Body of pancreas (tissue), 4 donors: ENCODE measurements at regions not wholly inside any gene's neighbourhood (a gene's known extent, or its start where the extent isn't known, plus 50 kb on each side); places are given as distances from the start of the nearest gene placed in this dataset.
"Not testable (repeated sequence)": the region's sequence is repeated elsewhere in the genome, so short reads cannot be mapped to it uniquely, and the experiment has no call there.

Experiments used
- ATAC-seq: fragments of 150-250 bp; one replicate; pipeline ENCODE4 v1.9.1; 2016
- DNase-seq, 4 donors: peaks; one replicate each; pipeline ENCODE4 v3.0.0-alpha.2; 2019
- H3K27ac ChIP-seq, 4 donors: fragments of 200-600 bp; sonication (generic); 1 replicate in 3 of 4; 2 replicates in 1 of 4; pipeline versions ENCODE4 v1.5.1 to v1.6.1; 2016 to 2019; ENCODE audit warnings: mild to moderate bottlenecking in 1 of 4, mixed read lengths in 1 of 4, moderate library complexity in 1 of 4
- H3K27me3 ChIP-seq, 2 donors: fragments of 200-600 bp; sonication (generic); one replicate each; pipeline ENCODE4 v1.6.0; 2016; ENCODE audit warnings: mild to moderate bottlenecking in 1 of 2
- H3K36me3 ChIP-seq, 2 donors: fragments of 200-600 bp; sonication (generic); replicated peaks in 1 of 2; 2 replicates each; pipeline ENCODE4 v1.5.1; 2016; ENCODE audit warnings: low read depth in 2 of 2; ENCODE audit not compliant: insufficient read depth in 1 of 2
- H3K4me1 ChIP-seq: fragments of 200-600 bp; sonication (generic); one replicate; pipeline ENCODE4 v1.6.0; 2016
- H3K4me3 ChIP-seq, 2 donors: fragments of 200-600 bp; sonication (generic); 1 replicate in 1 of 2; 2 replicates in 1 of 2; pipeline ENCODE4 v1.5.1; 2016 to 2019
- H3K9me3 ChIP-seq, 3 donors: fragments of 200-600 bp; sonication (generic); 1 replicate in 2 of 3; 2 replicates in 1 of 3; pipeline ENCODE4 v1.5.1; 2016
- POLR2A ChIP-seq, 3 donors: fragments of 450-650 bp; IDR thresholded peaks; one replicate each; pipeline ENCODE4 v1.6.1; 2016; ENCODE audit warnings: antibody characterized with exemption in 3 of 3, mild to moderate bottlenecking in 2 of 3
- WGBS, 2 donors: methylation state at CpG; one replicate each; pipeline ENCODE4 v1.1.5; 2017; 5-methylcytosine and 5-hydroxymethylcytosine counted together
- intact Hi-C: fragments of 100-400 bp; cut with DNase I; formaldehyde crosslinking; loops from one replicate; pipeline ENCODE4 v1.15.1; 2023
- TF ChIP-seq, protein P1 (sequence below), 7 experiments: fragments of 450-650 bp in 4 of 7; fragments of 200-600 bp in 3 of 7; sonication (generic) in 3 of 7; IDR thresholded peaks; one replicate each; pipeline ENCODE4 v1.5.1; 2016 to 2019; ENCODE audit warnings: antibody characterized with exemption in 7 of 7

DNA sequence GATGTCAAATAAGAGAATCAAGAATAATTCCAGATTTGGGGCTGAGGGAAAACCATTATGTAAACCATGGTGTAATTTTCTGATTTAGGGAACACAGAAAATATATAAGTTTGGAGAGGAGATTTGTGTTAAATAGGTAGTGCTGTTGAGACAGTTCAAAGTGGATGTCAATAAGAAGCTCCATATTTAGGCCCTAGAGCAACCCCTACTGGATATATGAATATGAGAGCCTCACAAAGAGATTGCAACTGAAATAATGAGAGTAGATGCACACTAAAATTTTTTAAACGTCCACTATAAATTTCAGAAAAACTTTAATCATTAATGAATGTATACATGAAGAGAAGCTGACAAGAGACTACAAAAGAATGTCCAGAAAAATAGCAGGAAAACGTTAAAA lies 1447.8 kb upstream of the PRMT6 start:
- Histone ChIP-seq H3K9me3 (no peaks in the 10 kb centered on the region), H3K27ac (no peak overlapping the region), H3K4me1 (no peaks in the 10 kb centered on the region), H3K27me3 (no peaks in the 10 kb centered on the region), H3K4me3 (no peak overlapping the region), H3K36me3 (no peaks in the 10 kb centered on the region)
- no peak for TF ChIP-seq POLR2A (IDR thresholded peaks at IDR 0.05)
- TF ChIP-seq, protein P1, sequence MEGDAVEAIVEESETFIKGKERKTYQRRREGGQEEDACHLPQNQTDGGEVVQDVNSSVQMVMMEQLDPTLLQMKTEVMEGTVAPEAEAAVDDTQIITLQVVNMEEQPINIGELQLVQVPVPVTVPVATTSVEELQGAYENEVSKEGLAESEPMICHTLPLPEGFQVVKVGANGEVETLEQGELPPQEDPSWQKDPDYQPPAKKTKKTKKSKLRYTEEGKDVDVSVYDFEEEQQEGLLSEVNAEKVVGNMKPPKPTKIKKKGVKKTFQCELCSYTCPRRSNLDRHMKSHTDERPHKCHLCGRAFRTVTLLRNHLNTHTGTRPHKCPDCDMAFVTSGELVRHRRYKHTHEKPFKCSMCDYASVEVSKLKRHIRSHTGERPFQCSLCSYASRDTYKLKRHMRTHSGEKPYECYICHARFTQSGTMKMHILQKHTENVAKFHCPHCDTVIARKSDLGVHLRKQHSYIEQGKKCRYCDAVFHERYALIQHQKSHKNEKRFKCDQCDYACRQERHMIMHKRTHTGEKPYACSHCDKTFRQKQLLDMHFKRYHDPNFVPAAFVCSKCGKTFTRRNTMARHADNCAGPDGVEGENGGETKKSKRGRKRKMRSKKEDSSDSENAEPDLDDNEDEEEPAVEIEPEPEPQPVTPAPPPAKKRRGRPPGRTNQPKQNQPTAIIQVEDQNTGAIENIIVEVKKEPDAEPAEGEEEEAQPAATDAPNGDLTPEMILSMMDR (IDR thresholded peaks at IDR 0.05): peak in 3 of 7 experiments; percentile 6 to 29 (median 19)
- ATAC-seq (no peak), DNase-seq (no peak)
- intact Hi-C loops: no loop called here
- WGBS, 2 donors: 20 to 21% methylated on average over 2 of the region's 2 CpGs

- H3K36me3 ChIP-seq: no peaks in the 10 kb centered on the region
- H3K27ac ChIP-seq: no peak overlapping the region
- H3K9me3 ChIP-seq: no peaks in the 10 kb centered on the region
- DNase-seq (no peak), ATAC-seq (no peak)
- TF ChIP-seq, protein P1 (IDR thresholded peaks at IDR 0.05): no peak
- TF ChIP-seq POLR2A (IDR thresholded peaks at IDR 0.05): no peak
- H3K27me3 ChIP-seq: no peaks in the 10 kb centered on the region
- intact Hi-C loops: no loop called here
- WGBS, 2 donors: 61 to 65% methylated on average over 6 of the region's 6 CpGs
- no peak overlapping the region for H3K4me3 ChIP-seq
- H3K4me1 ChIP-seq: no peaks in the 10 kb centered on the region
Observed at GRCh38 chr1:105626276-105626987, 1430.0 kb upstream of the PRMT6 start.

DNA sequence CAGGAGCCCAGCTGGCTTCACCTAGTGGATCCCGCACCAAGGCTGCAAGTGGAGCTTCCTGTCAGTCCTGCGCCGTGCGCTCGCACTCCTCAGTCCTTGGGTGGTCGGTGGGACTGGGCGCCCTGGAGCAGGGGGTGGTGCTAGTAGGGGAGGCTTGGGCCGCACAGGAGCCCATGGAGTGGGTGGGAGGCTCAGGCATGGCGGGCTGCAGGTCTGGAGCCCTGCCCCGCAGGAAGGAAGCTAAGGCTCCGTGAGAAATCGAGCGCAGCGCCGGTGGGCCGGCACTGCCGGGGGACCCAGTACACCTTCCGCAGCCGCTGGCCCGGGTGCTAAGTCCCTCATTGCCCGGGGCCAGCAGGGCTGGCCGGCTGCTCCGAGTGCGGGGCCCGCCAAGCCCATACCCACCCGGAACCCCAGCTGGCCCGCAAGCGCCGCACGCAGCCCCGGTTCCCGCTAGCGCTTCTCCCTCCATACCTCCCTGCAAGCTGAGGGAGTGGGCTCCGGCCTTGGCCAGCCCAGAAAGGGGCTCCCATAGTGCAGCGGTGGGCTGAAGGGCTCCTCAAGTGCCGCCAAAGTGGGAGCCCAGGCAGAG lies 1425.2 kb upstream of the PRMT6 start:
- 94 to 98% methylated on average over 18 to 27 of the region's 36 CpGs for WGBS, 2 donors
- H3K4me3 ChIP-seq, H3K9me3 ChIP-seq, DNase-seq, H3K27me3 ChIP-seq, intact Hi-C loops, H3K27ac ChIP-seq, H3K36me3 ChIP-seq, ATAC-seq: not testable (repeated sequence)
- H3K4me1 ChIP-seq: peaks cover 18% of the 10 kb centered on the region

DNA sequence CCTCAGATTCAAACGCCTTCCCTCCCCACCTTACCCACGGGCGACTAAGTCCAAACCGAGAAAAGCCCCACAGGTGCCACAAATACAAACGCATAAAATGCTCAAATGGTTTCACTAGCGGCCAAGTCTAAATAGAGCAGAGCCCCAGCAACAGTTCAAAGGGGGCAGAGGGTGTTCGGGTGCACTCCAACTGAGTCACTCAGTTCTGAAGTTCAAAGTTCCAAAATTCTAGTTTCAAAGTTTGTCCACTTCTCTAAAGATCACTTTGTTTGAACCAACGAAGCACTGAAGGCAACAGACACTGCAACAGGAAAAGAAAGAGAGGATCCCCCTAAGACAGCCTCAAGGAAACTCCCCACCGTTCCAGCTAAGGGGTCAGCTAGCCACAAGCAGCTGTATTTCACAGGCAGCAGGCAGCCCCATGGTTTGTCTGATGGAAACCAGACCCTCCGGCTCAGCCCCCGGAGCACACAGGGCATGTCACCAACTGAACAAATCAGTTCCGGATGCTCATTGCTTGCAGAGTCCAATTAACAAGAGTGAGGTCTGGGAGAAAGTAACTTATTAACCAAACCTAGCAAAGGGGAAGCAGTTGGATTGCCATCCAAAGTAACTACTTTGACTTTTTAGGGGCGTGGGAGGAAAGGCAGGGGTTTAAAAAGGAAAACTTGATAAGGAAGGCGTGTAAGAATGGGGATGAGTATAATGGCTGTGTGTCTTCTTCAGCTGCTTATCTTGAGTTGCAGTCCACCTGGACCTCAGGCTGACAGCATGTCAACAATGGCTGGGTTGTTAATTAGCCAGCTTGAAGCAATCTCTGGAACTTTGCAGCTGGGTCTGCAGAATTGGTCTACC lies 1423.9 kb upstream of the PRMT6 start:
- intact Hi-C loops: no loop called here
- H3K27ac ChIP-seq: peak overlapping the region in 2 of 4 donors; percentile 30 to 57
- H3K4me3 ChIP-seq: no peak overlapping the region
- TF ChIP-seq, protein P1 (IDR thresholded peaks at IDR 0.05): no peak
- TF ChIP-seq POLR2A (IDR thresholded peaks at IDR 0.05): no peak
- H3K27me3 ChIP-seq: no peaks in the 10 kb centered on the region
- no peaks in the 10 kb centered on the region for H3K36me3 ChIP-seq
- ATAC-seq (peak; percentile 71), DNase-seq (no peak)
- H3K4me1 ChIP-seq: peaks cover 18% of the 10 kb centered on the region
- H3K9me3 ChIP-seq: no peaks in the 10 kb centered on the region
- WGBS, 2 donors: 16 to 17% methylated on average over 14 of the region's 14 CpGs

DNA sequence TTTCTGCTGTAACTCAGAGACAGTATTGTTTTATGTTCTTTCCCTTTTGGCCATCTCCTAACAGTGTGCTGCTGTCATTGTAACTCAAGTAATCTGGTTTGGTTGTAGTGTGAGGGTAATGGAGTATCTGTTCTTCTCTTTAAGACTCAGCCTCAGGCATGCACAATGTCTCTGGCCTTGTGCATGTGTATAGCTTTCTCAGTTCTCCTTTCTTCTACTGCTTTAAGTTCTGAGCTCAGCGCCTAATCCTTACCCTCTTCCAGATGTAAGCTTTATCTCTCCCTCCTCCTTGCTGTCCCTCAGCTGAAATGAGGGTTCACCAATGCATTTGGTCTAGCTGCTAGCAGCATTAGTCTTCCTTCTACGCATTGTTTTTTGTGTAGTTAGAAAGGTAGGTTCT lies 1420.4 kb upstream of the PRMT6 start:
- 79 to 81% methylated on average over 2 of the region's 2 CpGs for WGBS, 2 donors

More for the DNA sequence above, 1420.4 kb upstream of the PRMT6 start:
- Histone ChIP-seq H3K4me3 (no peak overlapping the region), H3K27me3 (no peaks in the 10 kb centered on the region), H3K36me3 (no peaks in the 10 kb centered on the region), H3K27ac (no peak overlapping the region), H3K9me3 (no peaks in the 10 kb centered on the region), H3K4me1 (peaks cover 18% of the 10 kb centered on the region)
- no peak for DNase-seq
- intact Hi-C loops: no loop called here
- TF ChIP-seq, protein P1 (IDR thresholded peaks at IDR 0.05): no peak
- no peak for TF ChIP-seq POLR2A (IDR thresholded peaks at IDR 0.05)
- ATAC-seq: no peak
